Adrenal gland (tissue), 5 donors: ENCODE measurements at regions not wholly inside any gene's neighbourhood (a gene's known extent, or its start where the extent isn't known, plus 50 kb on each side); places are given as distances from the start of the nearest gene placed in this dataset.

Experiments
- CTCF ChIP-seq, 6 experiments: fragments of 450-650 bp in 4 of 6; fragments of 200-600 bp in 2 of 6; sonication (generic) in 1 of 6; IDR thresholded peaks; 1 replicate in 5 of 6; 2 replicates in 1 of 6; pipeline versions ENCODE4 v1.5.1 to v1.8.0; 2016 to 2021; ENCODE audit warnings: antibody characterized with exemption in 6 of 6, mild to moderate bottlenecking in 2 of 6, moderate library complexity in 1 of 6
- POLR2A ChIP-seq, 2 donors: fragments of 450-650 bp; IDR thresholded peaks; one replicate each; pipeline ENCODE4 v1.6.1; 2017; ENCODE audit warnings: antibody characterized with exemption in 2 of 2, mild to moderate bottlenecking in 2 of 2, moderate library complexity in 1 of 2
- donor health status: DM: no; HTN: no; CAD: no.

- no peak for TF ChIP-seq CTCF (IDR thresholded peaks at IDR 0.05)
- no peak for TF ChIP-seq POLR2A (IDR thresholded peaks at IDR 0.05)
These were observed 792.7 kb downstream of the METTL4 start for GRCh38 chr18:1778496-1779178.
